Parathyroid adenoma (tissue), 2 donors: ENCODE measurements at regions not wholly inside any gene's neighbourhood (a gene's known extent, or its start where the extent isn't known, plus 50 kb on each side); places are given as distances from the start of the nearest gene placed in this dataset.

Experiments
- H2AFZ ChIP-seq: fragments of 300-600 bp; sonication (generic); one replicate; pipeline ENCODE4 v1.7.0; 2017; ENCODE audit warnings: antibody characterized with exemption, mild to moderate bottlenecking
- H3K27ac ChIP-seq: fragments of 300-600 bp; sonication (generic); one replicate; pipeline ENCODE4 v1.7.0; 2017
- H3K27me3 ChIP-seq: fragments of 300-600 bp; sonication (generic); one replicate; pipeline ENCODE4 v1.7.0; 2017; ENCODE audit warnings: low read length; ENCODE audit not compliant: control insufficient read depth, insufficient read depth
- H3K36me3 ChIP-seq: fragments of 300-600 bp; sonication (generic); one replicate; pipeline ENCODE4 v1.7.0; 2017; ENCODE audit warnings: low read length; ENCODE audit not compliant: control insufficient read depth, insufficient read depth
- H3K4me1 ChIP-seq: fragments of 300-600 bp; sonication (generic); one replicate; pipeline ENCODE4 v1.7.0; 2017; ENCODE audit warnings: control low read depth
- H3K4me2 ChIP-seq: fragments of 300-600 bp; sonication (generic); one replicate; pipeline ENCODE4 v1.7.0; 2017; ENCODE audit warnings: low read length
- H3K4me3 ChIP-seq: fragments of 300-600 bp; sonication (generic); one replicate; pipeline ENCODE4 v1.7.0; 2017; ENCODE audit warnings: low read depth, low read length
- H3K79me2 ChIP-seq: fragments of 300-600 bp; sonication (generic); one replicate; pipeline ENCODE4 v1.7.0; 2017; ENCODE audit warnings: control low read depth
- H3K9ac ChIP-seq: fragments of 300-600 bp; sonication (generic); one replicate; pipeline ENCODE4 v1.7.0; 2017; ENCODE audit warnings: mild to moderate bottlenecking
- H3K9me3 ChIP-seq: fragments of 300-600 bp; sonication (generic); one replicate; pipeline ENCODE4 v1.7.0; 2017; ENCODE audit warnings: low read length; ENCODE audit not compliant: control insufficient read depth
- CTCF ChIP-seq: fragments of 300-600 bp; sonication (generic); IDR thresholded peaks from one replicate; pipeline ENCODE4 v1.7.0; 2017; ENCODE audit warnings: antibody characterized with exemption, mild to moderate bottlenecking
- donor health status: primary hyperparathyroidism.

- Histone ChIP-seq H3K9ac (no peak overlapping the region), H3K4me1 (no peaks in the 10 kb centered on the region), H3K27ac (no peak overlapping the region), H3K4me2 (no peak overlapping the region), H3K9me3 (no peaks in the 10 kb centered on the region), H3K36me3 (no peaks in the 10 kb centered on the region), H3K27me3 (no peaks in the 10 kb centered on the region), H2AFZ (no peak overlapping the region), H3K4me3 (no peak overlapping the region), H3K79me2 (no peaks in the 10 kb centered on the region)
- TF ChIP-seq CTCF: no peak
These were observed 422.1 kb downstream of the RAB38 start for GRCh38 chr11:87753143-87753542.

- Histone ChIP-seq H3K27ac (no peak overlapping the region), H3K79me2 (no peaks in the 10 kb centered on the region), H3K4me1 (no peaks in the 10 kb centered on the region), H3K4me2 (no peak overlapping the region), H3K9me3 (no peaks in the 10 kb centered on the region), H3K9ac (no peak overlapping the region), H2AFZ (no peak overlapping the region), H3K27me3 (no peaks in the 10 kb centered on the region), H3K4me3 (no peak overlapping the region), H3K36me3 (no peaks in the 10 kb centered on the region)
- TF ChIP-seq CTCF: no peak
These were observed 432.2 kb downstream of the RAB38 start for GRCh38 chr11:87743007-87743406.

- no peaks in the 10 kb centered on the region for H3K4me1 ChIP-seq
- H3K27ac ChIP-seq: no peak overlapping the region
- no peak overlapping the region for H2AFZ ChIP-seq
- H3K4me3 ChIP-seq: no peak overlapping the region
- H3K9ac ChIP-seq: no peak overlapping the region
- H3K79me2 ChIP-seq: no peaks in the 10 kb centered on the region
- no peak for TF ChIP-seq CTCF
- no peaks in the 10 kb centered on the region for H3K9me3 ChIP-seq
- H3K27me3 ChIP-seq: no peaks in the 10 kb centered on the region
- no peaks in the 10 kb centered on the region for H3K36me3 ChIP-seq
- no peak overlapping the region for H3K4me2 ChIP-seq
These were observed 434.3 kb downstream of the RAB38 start for GRCh38 chr11:87740968-87741367.

GRCh38 chr11:87740451-87740850 lies 434.8 kb downstream of the RAB38 start:
- Histone ChIP-seq H3K4me3 (no peak overlapping the region), H3K9me3 (no peaks in the 10 kb centered on the region), H3K4me1 (no peaks in the 10 kb centered on the region), H3K4me2 (no peak overlapping the region), H3K79me2 (no peaks in the 10 kb centered on the region), H3K9ac (no peak overlapping the region), H3K27ac (no peak overlapping the region), H2AFZ (no peak overlapping the region), H3K27me3 (no peaks in the 10 kb centered on the region), H3K36me3 (no peaks in the 10 kb centered on the region)
- TF ChIP-seq CTCF: no peak

GRCh38 chr11:87739766-87740165 lies 435.5 kb downstream of the RAB38 start:
- Histone ChIP-seq H3K79me2 (no peaks in the 10 kb centered on the region), H3K4me3 (no peak overlapping the region)

More at GRCh38 chr11:87739766-87740165, 435.5 kb downstream of the RAB38 start:
- no peaks in the 10 kb centered on the region for H3K36me3 ChIP-seq
- no peaks in the 10 kb centered on the region for H3K9me3 ChIP-seq
- H2AFZ ChIP-seq: no peak overlapping the region
- H3K27ac ChIP-seq: no peak overlapping the region
- no peaks in the 10 kb centered on the region for H3K4me1 ChIP-seq
- H3K27me3 ChIP-seq: no peaks in the 10 kb centered on the region
- H3K4me2 ChIP-seq: no peak overlapping the region
- H3K9ac ChIP-seq: no peak overlapping the region
- no peak for TF ChIP-seq CTCF
